Ovary (tissue), 3 donors: ENCODE measurements at regions not wholly inside any gene's neighbourhood (a gene's known extent, or its start where the extent isn't known, plus 50 kb on each side); places are given as distances from the start of the nearest gene placed in this dataset.

Experiments
- EP300 ChIP-seq: sonication (generic); formaldehyde crosslinking; IDR thresholded peaks from one replicate; pipeline ENCODE4 v1.6.1; 2017; ENCODE audit warnings: antibody characterized with exemption
- POLR2A ChIP-seq: fragments of 450-650 bp; IDR thresholded peaks from one replicate; pipeline ENCODE4 v1.6.1; 2017; ENCODE audit warnings: antibody characterized with exemption, mild to moderate bottlenecking, moderate library complexity
- TF ChIP-seq, protein P1 (sequence below), 3 donors: fragments of 450-650 bp in 2 of 3; fragments of 200-600 bp in 1 of 3; IDR thresholded peaks; one replicate each; pipeline versions ENCODE4 v1.5.1 to v1.8.0; 2016 to 2022; ENCODE audit warnings: antibody characterized with exemption in 3 of 3, mild to moderate bottlenecking in 1 of 3
- donor health status: DM: no; HTN: no; CAD: no.

DNA sequence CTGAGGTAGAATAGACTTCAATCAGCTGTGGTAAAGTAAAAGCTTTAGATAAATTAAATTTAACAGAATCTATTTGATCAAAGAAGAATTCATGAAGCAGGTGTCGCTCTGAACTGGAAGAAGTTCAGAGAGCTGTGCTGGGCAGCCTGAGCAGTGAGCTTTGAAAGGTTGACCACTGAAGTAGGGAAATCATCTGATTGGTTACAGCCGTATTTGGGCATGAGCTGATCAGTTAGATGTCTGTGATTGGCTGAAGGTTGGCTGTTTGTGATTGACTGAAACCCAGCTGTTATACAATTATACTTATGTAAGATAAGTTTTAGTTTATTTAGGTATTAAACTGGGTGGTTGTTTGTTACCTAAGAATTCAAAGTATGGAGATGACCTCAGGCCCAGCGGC is 1174.6 kb downstream of the CDH9 start:
- TF ChIP-seq, protein P1, sequence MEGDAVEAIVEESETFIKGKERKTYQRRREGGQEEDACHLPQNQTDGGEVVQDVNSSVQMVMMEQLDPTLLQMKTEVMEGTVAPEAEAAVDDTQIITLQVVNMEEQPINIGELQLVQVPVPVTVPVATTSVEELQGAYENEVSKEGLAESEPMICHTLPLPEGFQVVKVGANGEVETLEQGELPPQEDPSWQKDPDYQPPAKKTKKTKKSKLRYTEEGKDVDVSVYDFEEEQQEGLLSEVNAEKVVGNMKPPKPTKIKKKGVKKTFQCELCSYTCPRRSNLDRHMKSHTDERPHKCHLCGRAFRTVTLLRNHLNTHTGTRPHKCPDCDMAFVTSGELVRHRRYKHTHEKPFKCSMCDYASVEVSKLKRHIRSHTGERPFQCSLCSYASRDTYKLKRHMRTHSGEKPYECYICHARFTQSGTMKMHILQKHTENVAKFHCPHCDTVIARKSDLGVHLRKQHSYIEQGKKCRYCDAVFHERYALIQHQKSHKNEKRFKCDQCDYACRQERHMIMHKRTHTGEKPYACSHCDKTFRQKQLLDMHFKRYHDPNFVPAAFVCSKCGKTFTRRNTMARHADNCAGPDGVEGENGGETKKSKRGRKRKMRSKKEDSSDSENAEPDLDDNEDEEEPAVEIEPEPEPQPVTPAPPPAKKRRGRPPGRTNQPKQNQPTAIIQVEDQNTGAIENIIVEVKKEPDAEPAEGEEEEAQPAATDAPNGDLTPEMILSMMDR (IDR thresholded peaks at IDR 0.05): no peak
- TF ChIP-seq POLR2A (no peak), EP300 (no peak)
